GM18505 (cell line): ENCODE measurements at regions not wholly inside any gene's neighbourhood (a gene's known extent, or its start where the extent isn't known, plus 50 kb on each side); places are given as distances from the start of the nearest gene placed in this dataset.

Source experiments
- ATAC-seq: cut with Tn5 transposase; IDR thresholded peaks from one replicate; pipeline ENCODE4 v1.9.1; 2021; ENCODE audit not compliant: unreplicated experiment
- POLR2A ChIP-seq: IDR thresholded peaks from 4 replicates; pipeline ENCODE4 v1.6.1; 2011; ENCODE audit warnings: borderline replicate concordance; ENCODE audit not compliant: insufficient read depth, insufficient read length; ENCODE audit errors: extremely low read depth

DNA sequence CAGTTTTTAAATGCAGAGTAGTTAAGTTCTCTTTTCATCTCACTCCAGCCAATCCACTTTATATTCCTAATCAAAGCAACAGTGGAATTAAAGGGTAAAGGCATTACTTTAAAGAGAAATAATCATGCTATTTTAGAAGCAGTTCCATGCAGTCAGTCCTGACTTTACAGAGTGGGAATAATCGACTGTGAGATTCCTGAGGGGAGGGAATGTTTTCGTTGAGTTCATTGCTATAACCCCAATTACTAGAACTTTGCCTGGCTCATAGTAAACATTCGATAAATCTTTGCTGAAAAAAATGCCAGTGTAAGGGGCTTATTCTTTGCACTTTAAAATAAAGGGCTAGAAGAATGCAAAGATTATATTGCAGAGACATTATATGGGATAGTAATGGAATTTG lies 127.2 kb upstream of the ASTN2 start:
- ATAC-seq = no peak
- no peak for TF ChIP-seq POLR2A

DNA sequence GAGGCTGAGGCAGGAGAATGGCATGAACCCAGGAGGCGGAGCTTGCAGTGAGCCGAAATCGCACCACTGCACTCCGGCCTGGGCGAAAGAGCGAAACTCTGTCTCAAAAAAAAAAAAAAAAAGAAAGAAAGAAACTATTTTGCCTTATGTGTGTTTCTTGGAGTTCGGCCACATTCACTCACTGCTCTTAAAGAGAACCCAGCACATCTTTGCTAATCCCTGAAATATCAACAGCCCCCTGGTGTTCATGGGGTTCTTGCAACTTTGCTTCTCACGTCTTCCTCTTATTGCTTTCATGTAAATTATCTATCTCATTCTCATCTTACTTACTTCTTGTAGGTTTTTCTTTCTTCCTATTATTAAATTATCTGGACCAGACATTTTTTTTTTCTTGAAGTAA lies 126.3 kb upstream of the ASTN2 start:
- TF ChIP-seq POLR2A = no peak
- ATAC-seq = no peak

DNA sequence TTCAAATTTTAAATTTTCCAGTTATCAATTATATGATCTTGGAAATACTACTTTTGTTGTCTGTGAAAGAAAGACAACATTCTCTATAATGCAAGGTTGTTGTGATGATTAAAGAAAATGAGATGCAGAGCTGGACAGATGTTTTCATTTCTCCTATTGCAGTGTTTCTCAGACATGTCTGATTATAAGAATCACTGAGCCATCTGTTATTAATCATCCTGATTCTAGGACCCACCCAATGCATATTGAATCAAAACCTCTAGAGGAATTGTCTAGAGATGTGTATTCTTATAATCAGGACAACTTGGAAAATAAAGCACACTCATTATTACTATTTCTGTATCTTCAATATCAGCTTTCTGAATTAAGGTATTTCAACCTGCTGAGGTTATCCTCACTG lies 121.1 kb upstream of the ASTN2 start:
- no peak for ATAC-seq
- no peak for TF ChIP-seq POLR2A

DNA sequence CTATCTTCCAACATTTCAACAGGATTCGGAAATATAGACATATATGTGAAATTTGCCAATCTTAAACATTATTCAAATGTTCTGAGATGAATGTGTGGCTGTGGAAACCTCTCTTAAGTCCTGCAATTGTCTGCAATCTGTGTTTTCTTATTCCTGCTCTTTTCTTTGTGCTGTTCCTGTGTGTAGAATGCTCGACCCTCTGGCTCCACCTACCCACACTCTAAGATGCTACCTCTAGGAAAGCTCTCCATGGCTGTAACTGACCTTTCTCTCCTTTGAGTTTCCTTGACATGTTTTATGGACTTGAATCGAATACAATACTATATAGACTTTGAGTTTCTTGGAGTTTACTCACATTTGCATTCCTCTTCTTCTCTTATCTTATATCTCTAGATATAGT lies 120.6 kb upstream of the ASTN2 start:
- ATAC-seq = no peak
- TF ChIP-seq POLR2A = no peak

DNA sequence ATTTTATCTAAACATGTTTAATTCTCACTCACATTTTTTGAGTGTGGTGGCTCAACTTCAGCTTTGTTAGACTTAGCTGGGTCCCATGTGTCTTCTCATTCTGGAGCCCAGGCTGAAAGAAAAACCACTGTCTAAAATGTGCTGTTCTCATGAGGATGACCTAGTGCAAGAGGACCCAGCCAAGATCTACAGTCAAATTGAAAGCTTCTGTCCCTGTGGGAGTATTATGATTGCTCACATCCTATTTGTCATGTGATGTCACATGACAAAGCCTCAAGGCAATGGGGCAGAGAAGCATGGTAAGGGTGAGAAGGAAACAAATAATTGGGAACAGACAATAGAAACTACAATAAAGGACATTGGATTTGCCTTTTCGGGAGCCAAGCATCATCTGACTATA lies 113.4 kb upstream of the ASTN2 start:
- no peak for TF ChIP-seq POLR2A
- no peak for ATAC-seq

DNA sequence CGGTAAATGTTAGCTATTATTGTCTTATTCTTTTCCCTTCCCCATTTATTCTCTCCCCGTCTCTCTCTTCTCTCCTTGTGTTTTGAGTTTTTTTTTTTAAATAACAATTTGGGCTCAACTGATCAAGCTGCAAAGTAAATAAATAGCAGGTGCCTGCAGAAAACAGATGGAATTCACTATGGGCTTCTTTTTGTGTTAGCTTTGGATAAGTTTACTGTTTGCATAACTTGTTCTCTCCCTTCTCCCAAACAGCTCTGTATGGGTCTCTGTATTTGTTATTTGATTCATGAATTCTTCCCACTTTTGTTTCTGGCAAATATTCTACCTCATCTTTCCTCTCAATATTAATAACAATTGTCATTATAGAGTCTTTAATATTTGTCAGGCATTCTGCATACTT lies 111.8 kb upstream of the ASTN2 start:
- no peak for TF ChIP-seq POLR2A
- ATAC-seq = no peak

DNA sequence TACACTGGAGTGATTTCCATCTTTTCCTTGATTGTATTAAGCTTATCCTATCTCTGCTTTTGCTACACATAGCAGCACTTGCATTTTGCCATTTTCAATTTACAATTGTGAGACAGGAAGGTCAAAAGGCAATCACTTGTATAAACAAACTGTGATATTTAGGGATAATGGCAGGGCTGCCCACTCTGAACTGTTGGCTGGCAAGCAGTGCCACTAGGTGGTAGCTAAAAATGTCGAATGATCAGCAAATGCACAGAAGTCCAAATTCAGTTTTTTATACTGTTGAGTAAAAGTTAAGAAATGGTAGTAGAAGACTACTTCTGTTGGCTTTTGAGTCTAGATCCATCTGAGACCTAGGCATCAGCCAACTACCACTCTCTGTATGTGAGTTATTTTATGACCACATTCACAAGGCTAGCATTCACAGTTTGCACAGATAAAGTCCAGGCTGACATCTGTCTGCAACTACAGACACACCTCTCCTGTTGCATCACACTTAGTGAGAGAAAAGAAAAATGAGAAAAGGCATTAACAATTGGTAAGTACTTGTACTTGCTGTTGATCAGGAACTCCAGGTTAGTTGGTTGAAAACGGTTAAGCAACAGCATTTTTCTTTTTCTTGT lies 108.8 kb upstream of the ASTN2 start:
- TF ChIP-seq POLR2A = no peak

DNA sequence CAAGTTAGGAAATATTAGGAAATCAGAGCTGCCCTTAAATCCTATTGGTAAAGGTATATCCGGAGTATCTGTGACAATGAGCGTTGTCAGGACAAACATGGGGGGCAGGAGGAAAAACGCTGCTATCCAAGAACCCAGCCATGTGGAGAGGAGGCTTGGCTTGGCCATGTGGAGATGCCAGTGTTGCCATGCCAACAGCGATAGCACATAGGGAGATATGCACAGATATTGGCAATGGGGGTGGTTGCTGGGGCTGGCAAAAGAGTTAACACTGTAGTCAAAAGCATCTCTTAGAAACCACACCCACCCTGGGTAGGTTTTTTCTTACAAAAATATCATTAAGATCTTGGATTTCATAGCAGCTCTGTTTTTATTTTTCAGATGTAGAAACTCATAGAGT lies 106.4 kb upstream of the ASTN2 start:
- no peak for ATAC-seq

More for the DNA sequence above, 108.8 kb upstream of the ASTN2 start:
- ATAC-seq = no peak

DNA sequence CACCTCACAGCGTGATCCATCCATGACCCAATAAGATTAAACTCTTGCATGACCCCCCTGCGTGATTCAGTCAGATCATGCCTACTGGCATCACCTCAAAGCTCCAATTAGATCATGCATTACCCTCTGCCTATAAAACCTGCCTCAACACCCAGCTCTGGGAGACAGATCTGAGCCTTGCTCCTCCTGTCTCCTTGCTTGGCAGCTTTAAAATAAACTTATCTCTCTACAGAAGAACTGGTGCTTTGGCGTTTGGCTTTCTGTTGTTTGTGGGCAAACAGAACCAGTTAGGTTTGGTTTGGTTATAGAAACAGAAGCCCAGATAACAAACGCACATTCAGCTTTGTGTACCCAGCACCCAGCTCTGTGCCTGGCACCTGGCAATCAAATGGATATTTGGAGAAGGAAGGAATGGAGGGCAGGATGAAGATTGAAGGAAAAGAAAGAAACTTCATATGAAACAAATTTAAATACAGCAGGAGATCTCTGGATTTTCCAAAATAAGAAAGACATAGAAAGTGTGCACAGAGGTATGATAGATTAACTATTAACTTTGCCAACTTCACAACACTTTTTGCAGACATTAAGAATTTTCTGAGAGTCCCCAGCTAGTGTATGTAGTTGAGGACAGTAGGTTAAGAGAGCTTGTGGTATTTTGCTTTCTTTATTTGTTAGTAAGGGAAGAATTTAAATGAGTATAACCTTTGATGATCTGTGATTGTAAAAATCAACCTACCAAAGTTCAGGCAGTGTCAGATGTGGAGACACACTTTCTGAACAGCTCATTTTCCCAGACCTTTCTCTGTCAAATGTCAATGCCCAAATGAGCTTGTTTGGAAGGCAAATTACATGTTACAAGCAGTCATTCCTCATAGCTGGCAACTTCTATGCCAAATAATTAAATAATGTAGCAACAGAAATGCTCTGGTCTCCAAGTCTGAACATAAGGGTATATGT lies 102.1 kb upstream of the ASTN2 start:
- no peak for TF ChIP-seq POLR2A
- no peak for ATAC-seq

More for the DNA sequence above, 106.4 kb upstream of the ASTN2 start:
- no peak for TF ChIP-seq POLR2A

DNA sequence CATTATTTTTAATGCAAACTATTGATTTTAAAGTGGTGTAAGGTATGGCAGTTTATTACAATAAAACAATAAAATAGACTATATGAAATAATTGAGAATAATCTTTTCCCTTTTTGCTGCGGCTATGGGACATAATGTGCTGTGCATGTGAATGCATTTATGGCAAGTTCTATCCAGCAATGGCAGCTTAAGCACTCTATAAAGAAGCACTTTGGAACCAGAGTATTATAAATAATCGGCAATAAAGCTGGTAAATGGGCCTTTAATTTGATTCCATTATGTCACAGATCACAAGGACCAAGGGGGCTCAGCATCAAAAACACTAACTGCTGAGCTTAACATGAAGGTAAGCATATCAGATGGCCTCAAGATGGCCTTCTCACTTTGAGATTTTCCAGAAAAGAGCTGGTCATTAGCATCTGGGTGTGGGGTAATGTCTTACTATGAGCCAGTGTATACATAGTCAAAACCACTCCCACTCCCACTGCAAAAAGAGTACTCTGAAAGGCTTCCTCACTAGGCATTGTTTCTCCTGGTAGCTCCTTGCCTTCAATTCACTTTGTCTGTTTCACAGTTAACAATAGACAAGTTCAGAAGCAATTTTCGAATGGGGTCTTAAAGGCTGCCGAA lies 97.1 kb upstream of the ASTN2 start:
- ATAC-seq = no peak
- TF ChIP-seq POLR2A = no peak

DNA sequence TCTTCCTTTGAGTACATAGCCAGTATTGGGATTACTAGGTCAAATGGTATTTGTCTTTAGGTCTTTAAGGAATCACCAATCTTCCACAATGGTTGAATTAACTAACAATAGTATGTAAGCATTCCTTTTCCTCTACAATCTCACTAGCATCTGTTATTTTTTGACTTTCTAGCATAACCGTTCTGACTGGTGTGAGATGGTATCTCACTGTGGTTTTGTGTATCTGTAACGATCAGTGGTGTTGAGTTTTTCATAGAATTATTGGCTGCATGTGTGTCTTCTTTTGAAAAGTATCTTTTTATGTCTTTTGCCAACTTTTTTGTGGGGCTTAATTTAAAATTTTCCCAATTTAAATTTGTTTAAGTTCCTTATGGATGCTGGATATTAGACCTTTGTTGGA lies 81.5 kb upstream of the ASTN2 start:
- TF ChIP-seq POLR2A = no peak
- no peak for ATAC-seq

DNA sequence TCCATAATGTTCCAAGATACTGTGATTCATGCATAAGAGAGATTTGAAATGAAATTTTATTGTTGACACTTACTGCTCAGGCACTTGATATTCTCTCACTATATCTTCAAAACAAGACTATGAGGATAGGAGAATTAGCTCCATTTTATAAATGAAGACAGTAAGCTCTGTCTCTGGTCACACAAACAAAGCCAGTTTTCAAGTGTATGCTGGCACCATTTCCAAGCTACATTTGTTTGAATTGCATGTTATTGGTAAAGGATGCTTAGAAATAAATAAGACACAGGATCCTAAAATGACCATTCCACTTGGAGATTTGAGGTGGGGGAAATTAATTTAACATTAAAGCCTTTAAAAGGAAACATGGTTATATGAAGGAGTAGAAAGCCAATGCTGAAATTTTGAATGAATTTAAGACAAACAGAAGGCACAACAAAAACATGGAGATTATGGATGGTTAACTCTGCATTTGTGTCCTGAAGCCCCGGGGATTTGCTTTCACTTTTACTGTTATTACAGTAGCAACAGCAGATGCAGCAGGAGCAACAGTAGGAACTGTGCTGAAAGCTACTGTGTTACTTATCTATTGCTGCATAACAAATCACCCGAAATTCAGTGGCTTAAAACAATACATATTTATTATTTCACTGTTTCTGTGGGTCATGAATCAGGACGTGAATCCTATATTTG lies 79.7 kb upstream of the ASTN2 start:
- no peak for ATAC-seq
- TF ChIP-seq POLR2A = no peak

DNA sequence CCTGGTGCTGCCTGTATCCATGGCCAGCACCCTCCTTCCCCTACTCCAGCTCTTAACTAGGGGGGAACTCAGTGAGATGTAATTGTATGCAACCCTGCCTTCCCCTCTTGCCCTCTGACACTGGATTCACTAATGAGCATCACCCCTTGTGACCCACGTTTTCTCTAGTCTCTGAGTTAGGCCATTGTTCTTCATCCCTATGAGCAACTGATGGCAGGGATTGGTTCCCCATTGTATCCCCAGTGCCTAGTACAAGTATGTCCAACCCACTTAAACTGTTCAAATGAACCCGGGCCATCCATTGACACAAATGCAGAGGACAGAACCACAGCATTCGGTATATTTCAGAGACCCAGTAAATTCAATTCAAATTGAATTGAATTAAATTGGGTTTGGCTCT lies 77.6 kb upstream of the ASTN2 start:
- TF ChIP-seq POLR2A = no peak
- ATAC-seq = no peak

DNA sequence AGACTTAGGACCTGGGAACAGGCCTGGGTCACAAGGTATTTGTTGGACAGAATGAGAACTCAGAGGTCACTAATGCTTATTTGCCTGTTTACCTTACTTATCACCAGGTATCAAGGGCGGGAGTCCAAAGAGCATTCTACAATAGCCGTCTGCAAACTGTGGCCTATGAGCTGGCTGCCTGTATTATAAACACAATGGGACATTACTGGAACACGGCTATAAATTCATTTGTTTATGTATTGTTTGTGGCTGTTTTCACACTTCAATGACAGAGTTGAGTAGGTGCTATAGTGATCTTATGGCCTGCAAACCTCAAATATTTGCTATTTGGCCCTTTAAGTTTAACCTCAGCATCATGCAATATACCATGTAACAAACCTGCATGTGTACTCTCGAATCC lies 76.6 kb upstream of the ASTN2 start:
- no peak for TF ChIP-seq POLR2A
- ATAC-seq = no peak

DNA sequence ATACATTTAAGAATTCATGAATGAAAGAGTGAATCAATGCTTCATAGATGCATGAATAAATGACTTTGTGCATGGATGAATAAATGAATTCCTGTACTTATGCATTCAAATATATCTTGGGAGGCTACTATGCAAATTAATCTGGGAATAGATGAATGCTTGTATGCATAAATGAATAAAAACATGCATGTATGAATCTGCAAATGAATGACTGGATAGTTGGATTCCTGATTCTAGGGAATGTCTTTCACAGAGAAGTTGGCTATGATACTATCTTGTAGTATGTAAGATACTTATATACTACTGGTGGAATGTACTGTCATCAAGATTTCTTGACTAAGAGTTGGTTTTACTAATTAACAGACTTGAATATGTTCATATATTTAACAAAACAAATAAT lies 75.3 kb upstream of the ASTN2 start:
- TF ChIP-seq POLR2A = no peak
- no peak for ATAC-seq
